ENCODE measurements at regions not wholly inside any gene's neighbourhood (a gene's known extent, or its start where the extent isn't known, plus 50 kb on each side); places are given as distances from the start of the nearest gene placed in this dataset.

- Mint-ChIP-seq H3K4me3 (ENCODE audit: low read depth, unreplicated experiment) (no peak overlapping the region), H3K27me3 (ENCODE audit: unreplicated experiment) (no peaks in the 10 kb centered on the region), H3K9me3 (ENCODE audit: low read depth, unreplicated experiment) (no peaks in the 10 kb centered on the region), H3K4me1 (ENCODE audit: low read depth, unreplicated experiment) (no peaks in the 10 kb centered on the region), H3K36me3 (ENCODE audit: insufficient read depth, unreplicated experiment) (no peaks in the 10 kb centered on the region), H3K27ac (ENCODE audit: unreplicated experiment) (no peak overlapping the region)
- TF ChIP-seq CTCF (IDR thresholded peaks at IDR 0.05; ENCODE audit: unreplicated experiment): no peak
- no peak for DNase-seq
- intact Hi-C loops (cut with micrococcal nuclease; ENCODE audit: unreplicated experiment): no loop called here
- BruUV-seq (replicated peaks): no TSS peak
- CTCF ChIA-PET: no interaction called here
Measured at GRCh38 chrX:69016293-69016941, 148.8 kb downstream of the PJA1 start.

- Mint-ChIP-seq H3K27me3 (ENCODE audit: unreplicated experiment) (no peaks in the 10 kb centered on the region), H3K4me1 (ENCODE audit: low read depth, unreplicated experiment) (no peaks in the 10 kb centered on the region), H3K27ac (ENCODE audit: unreplicated experiment) (no peak overlapping the region), H3K9me3 (ENCODE audit: low read depth, unreplicated experiment) (no peaks in the 10 kb centered on the region), H3K36me3 (ENCODE audit: insufficient read depth, unreplicated experiment) (no peaks in the 10 kb centered on the region), H3K4me3 (ENCODE audit: low read depth, unreplicated experiment) (no peak overlapping the region)
- TF ChIP-seq CTCF (IDR thresholded peaks at IDR 0.05; ENCODE audit: unreplicated experiment): no peak
- BruUV-seq (replicated peaks): no TSS peak
- no peak for DNase-seq
- intact Hi-C loops (cut with micrococcal nuclease; ENCODE audit: unreplicated experiment): no loop called here
- CTCF ChIA-PET: no interaction called here
Measured at GRCh38 chrX:69015564-69016292, 149.5 kb downstream of the PJA1 start.

- no peak for TF ChIP-seq CTCF (IDR thresholded peaks at IDR 0.05; ENCODE audit: unreplicated experiment)
- Mint-ChIP-seq H3K4me3 (ENCODE audit: low read depth, unreplicated experiment) (no peak overlapping the region), H3K27me3 (ENCODE audit: unreplicated experiment) (no peaks in the 10 kb centered on the region), H3K4me1 (ENCODE audit: low read depth, unreplicated experiment) (no peaks in the 10 kb centered on the region), H3K9me3 (ENCODE audit: low read depth, unreplicated experiment) (no peaks in the 10 kb centered on the region), H3K36me3 (ENCODE audit: insufficient read depth, unreplicated experiment) (no peaks in the 10 kb centered on the region), H3K27ac (ENCODE audit: unreplicated experiment) (no peak overlapping the region)
- intact Hi-C loops (cut with micrococcal nuclease; ENCODE audit: unreplicated experiment): no loop called here
- CTCF ChIA-PET: no interaction called here
- no peak for DNase-seq
- BruUV-seq (replicated peaks): no TSS peak
Measured at GRCh38 chrX:69015156-69015555, 150.1 kb downstream of the PJA1 start.

GRCh38 chrX:69014200-69014599 is 151.1 kb downstream of the PJA1 start:
- no peaks in the 10 kb centered on the region for H3K4me1 Mint-ChIP-seq (ENCODE audit: low read depth, unreplicated experiment)
- DNase-seq: no peak
- CTCF ChIA-PET: no interaction called here
- H3K36me3 Mint-ChIP-seq (ENCODE audit: insufficient read depth, unreplicated experiment): no peaks in the 10 kb centered on the region
- H3K27me3 Mint-ChIP-seq (ENCODE audit: unreplicated experiment): no peaks in the 10 kb centered on the region
- no peak overlapping the region for H3K27ac Mint-ChIP-seq (ENCODE audit: unreplicated experiment)
- no TSS peak for BruUV-seq (replicated peaks)
- no peaks in the 10 kb centered on the region for H3K9me3 Mint-ChIP-seq (ENCODE audit: low read depth, unreplicated experiment)
- H3K4me3 Mint-ChIP-seq (ENCODE audit: low read depth, unreplicated experiment): no peak overlapping the region
- intact Hi-C loops (cut with micrococcal nuclease; ENCODE audit: unreplicated experiment): no loop called here
- no peak for TF ChIP-seq CTCF (IDR thresholded peaks at IDR 0.05; ENCODE audit: unreplicated experiment)
